Upper lobe of left lung (tissue), 6 donors: ENCODE measurements at regions not wholly inside any gene's neighbourhood (a gene's known extent, or its start where the extent isn't known, plus 50 kb on each side); places are given as distances from the start of the nearest gene placed in this dataset.
A peak's percentile ranks its signal among the peaks of the same experiment; 100 is the strongest.

Experiments
- ATAC-seq, 2 donors: fragments of 200-7000 bp; cut with Tn5 transposase; one replicate each; pipeline ENCODE4 v1.9.1; 2022; ENCODE audit warnings: mild to moderate bottlenecking in 2 of 2, moderate library complexity in 2 of 2; ENCODE audit not compliant: low FRiP score in 2 of 2
- DNase-seq, 2 donors: peaks; one replicate each; pipeline ENCODE4 v3.0.0-alpha.2; 2019 to 2020
- H3K27ac ChIP-seq, 4 donors: fragments of 200-600 bp; sonication (generic); one replicate each; pipeline ENCODE4 v1.5.1; 2016 to 2019
- H3K27me3 ChIP-seq, 4 donors: fragments of 200-600 bp; sonication (generic); one replicate each; pipeline ENCODE4 v1.5.1; 2017 to 2019
- H3K36me3 ChIP-seq, 4 donors: fragments of 200-600 bp; sonication (generic); one replicate each; pipeline ENCODE4 v1.5.1; 2016 to 2019
- H3K4me1 ChIP-seq, 4 donors: fragments of 200-600 bp; sonication (generic); one replicate each; pipeline ENCODE4 v1.5.1; 2018 to 2019
- H3K4me3 ChIP-seq, 4 donors: fragments of 200-600 bp; sonication (generic); one replicate each; pipeline ENCODE4 v1.5.1; 2017 to 2019; ENCODE audit warnings: mild to moderate bottlenecking in 2 of 4, moderate library complexity in 1 of 4
- H3K9me3 ChIP-seq, 4 donors: fragments of 200-600 bp; sonication (generic); one replicate each; pipeline ENCODE4 v1.5.1; 2018 to 2019
- EP300 ChIP-seq, 4 donors: sonication (generic); formaldehyde crosslinking; IDR thresholded peaks; one replicate each; pipeline ENCODE4 v1.5.1; 2017; ENCODE audit warnings: antibody characterized with exemption in 4 of 4, control low read depth in 2 of 4
- POLR2A ChIP-seq, 4 donors: fragments of 450-650 bp; IDR thresholded peaks; one replicate each; pipeline ENCODE4 v1.5.1; 2016 to 2017; ENCODE audit warnings: antibody characterized with exemption in 4 of 4, mild to moderate bottlenecking in 2 of 4
- POLR2AphosphoS5 ChIP-seq, 2 donors: sonication (generic); formaldehyde crosslinking; IDR thresholded peaks; one replicate each; pipeline ENCODE4 v1.5.1; 2017; ENCODE audit warnings: antibody characterized with exemption in 2 of 2
- WGBS, 2 donors: methylation state at CpG; one replicate each; pipeline ENCODE4 v1.1.5; 2017 to 2018; 5-methylcytosine and 5-hydroxymethylcytosine counted together
- TF ChIP-seq, protein P1 (sequence below), 6 experiments: fragments of 450-650 bp in 4 of 6; fragments of 200-600 bp in 2 of 6; sonication (generic) in 2 of 6; IDR thresholded peaks; one replicate each; pipeline ENCODE4 v1.5.1; 2016 to 2019; ENCODE audit warnings: antibody characterized with exemption in 6 of 6
- donor health status: DM: no; HTN: no; CAD: no; lungs with moderate emphysema.
- donor health status: DM: no; HTN: yes; CAD: no; lungs with severe emphysema.

GRCh38 chr5:71932655-71933338 lies 174.5 kb upstream of the MAP1B start:
- Histone ChIP-seq H3K27me3 (no peaks in the 10 kb centered on the region), H3K4me3 (no peak overlapping the region), H3K36me3 (no peaks in the 10 kb centered on the region), H3K4me1 (peaks cover 0 to 6% (median 0%) of the 10 kb centered on the region in 4 donors), H3K27ac (no peak overlapping the region), H3K9me3 (no peaks in the 10 kb centered on the region)
- 42 to 48% methylated on average over 8 of the region's 8 CpGs for WGBS, 2 donors
- peak; percentile 63 to 64 for ATAC-seq
- DNase-seq: peak in 1 of 2 donors; percentile 2
- TF ChIP-seq, protein P1, sequence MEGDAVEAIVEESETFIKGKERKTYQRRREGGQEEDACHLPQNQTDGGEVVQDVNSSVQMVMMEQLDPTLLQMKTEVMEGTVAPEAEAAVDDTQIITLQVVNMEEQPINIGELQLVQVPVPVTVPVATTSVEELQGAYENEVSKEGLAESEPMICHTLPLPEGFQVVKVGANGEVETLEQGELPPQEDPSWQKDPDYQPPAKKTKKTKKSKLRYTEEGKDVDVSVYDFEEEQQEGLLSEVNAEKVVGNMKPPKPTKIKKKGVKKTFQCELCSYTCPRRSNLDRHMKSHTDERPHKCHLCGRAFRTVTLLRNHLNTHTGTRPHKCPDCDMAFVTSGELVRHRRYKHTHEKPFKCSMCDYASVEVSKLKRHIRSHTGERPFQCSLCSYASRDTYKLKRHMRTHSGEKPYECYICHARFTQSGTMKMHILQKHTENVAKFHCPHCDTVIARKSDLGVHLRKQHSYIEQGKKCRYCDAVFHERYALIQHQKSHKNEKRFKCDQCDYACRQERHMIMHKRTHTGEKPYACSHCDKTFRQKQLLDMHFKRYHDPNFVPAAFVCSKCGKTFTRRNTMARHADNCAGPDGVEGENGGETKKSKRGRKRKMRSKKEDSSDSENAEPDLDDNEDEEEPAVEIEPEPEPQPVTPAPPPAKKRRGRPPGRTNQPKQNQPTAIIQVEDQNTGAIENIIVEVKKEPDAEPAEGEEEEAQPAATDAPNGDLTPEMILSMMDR (IDR thresholded peaks at IDR 0.05): peak in 1 of 6 experiments; percentile 25
- no peak for TF ChIP-seq POLR2AphosphoS5 (IDR thresholded peaks at IDR 0.05)

- Histone ChIP-seq H3K9me3 (no peaks in the 10 kb centered on the region), H3K4me1 (peaks cover 0 to 6% (median 0%) of the 10 kb centered on the region in 4 donors), H3K4me3 (no peak overlapping the region), H3K36me3 (no peaks in the 10 kb centered on the region), H3K27ac (no peak overlapping the region), H3K27me3 (no peaks in the 10 kb centered on the region)
- ATAC-seq: no peak
- no peak for DNase-seq
- 89 to 95% methylated on average over 1 of the region's 1 CpG for WGBS, 2 donors
- TF ChIP-seq EP300 (IDR thresholded peaks at IDR 0.05): no peak
- no peak for TF ChIP-seq POLR2AphosphoS5 (IDR thresholded peaks at IDR 0.05)
- TF ChIP-seq POLR2A (IDR thresholded peaks at IDR 0.05): no peak
- TF ChIP-seq, protein P1 (IDR thresholded peaks at IDR 0.05): no peak
These were observed 173.0 kb upstream of the MAP1B start for GRCh38 chr5:71934322-71934721.

DNA sequence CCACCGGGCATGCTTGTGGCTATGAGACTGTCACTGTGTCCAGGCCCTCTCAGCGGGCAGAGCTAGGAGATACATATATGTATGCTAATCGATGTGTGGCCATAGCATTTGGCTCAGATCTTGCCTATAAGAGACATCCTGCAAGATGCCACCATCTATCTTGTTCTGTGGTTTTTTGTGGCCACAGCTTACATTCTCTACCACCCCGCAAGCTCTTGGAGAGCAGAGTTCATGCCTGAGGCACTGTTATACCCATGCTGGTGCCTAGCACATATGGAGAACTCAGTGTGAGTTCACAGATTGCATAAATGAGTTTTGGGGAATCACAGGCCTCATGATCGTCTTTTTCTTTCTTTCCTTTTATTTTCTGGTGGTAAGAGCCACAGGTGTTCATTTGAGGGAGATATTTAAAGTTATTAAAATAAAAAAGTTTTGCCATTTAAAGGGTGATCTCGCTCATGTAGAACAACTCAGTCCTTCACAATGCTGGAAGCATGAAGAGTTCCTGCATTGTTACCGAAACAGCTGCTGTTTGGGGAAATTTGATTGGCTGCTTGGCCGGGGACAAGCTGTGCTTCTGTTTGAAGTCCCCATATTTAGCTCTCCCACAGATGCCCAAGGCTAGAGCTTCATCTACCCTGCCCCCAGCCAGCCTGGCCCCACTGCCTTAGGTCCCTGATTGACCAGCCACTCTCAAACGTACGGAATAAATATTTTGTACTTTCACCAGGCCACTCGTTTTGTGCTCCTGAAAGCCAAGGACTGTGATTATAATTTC lies 169.2 kb upstream of the MAP1B start:
- no peaks in the 10 kb centered on the region for H3K36me3 ChIP-seq
- no peaks in the 10 kb centered on the region for H3K4me1 ChIP-seq
- H3K9me3 ChIP-seq: no peaks in the 10 kb centered on the region
- WGBS, 2 donors: 82 to 86% methylated on average over 11 of the region's 11 CpGs
- DNase-seq (no peak), ATAC-seq (no peak)
- no peaks in the 10 kb centered on the region for H3K27me3 ChIP-seq
- no peak overlapping the region for H3K4me3 ChIP-seq
- no peak for TF ChIP-seq EP300 (IDR thresholded peaks at IDR 0.05)
- TF ChIP-seq POLR2A (IDR thresholded peaks at IDR 0.05): no peak
- TF ChIP-seq, protein P1 (IDR thresholded peaks at IDR 0.05): no peak
- TF ChIP-seq POLR2AphosphoS5 (IDR thresholded peaks at IDR 0.05): no peak
- no peak overlapping the region for H3K27ac ChIP-seq

GRCh38 chr5:71938895-71939294 lies 168.4 kb upstream of the MAP1B start:
- ATAC-seq: peak in 1 of 2 donors; percentile 46
- 49 to 51% methylated on average over 4 to 7 of the region's 7 CpGs for WGBS, 2 donors
- no peaks in the 10 kb centered on the region for H3K27me3 ChIP-seq

More at GRCh38 chr5:71938895-71939294, 168.4 kb upstream of the MAP1B start:
- H3K4me1 ChIP-seq: no peaks in the 10 kb centered on the region
- H3K27ac ChIP-seq: peak overlapping the region in 1 of 4 donors; percentile 39
- DNase-seq: peak; percentile 47 to 64
- TF ChIP-seq EP300 (IDR thresholded peaks at IDR 0.05): no peak
- TF ChIP-seq POLR2A (IDR thresholded peaks at IDR 0.05): no peak
- TF ChIP-seq POLR2AphosphoS5 (IDR thresholded peaks at IDR 0.05): no peak
- TF ChIP-seq, protein P1 (IDR thresholded peaks at IDR 0.05): no peak
- no peaks in the 10 kb centered on the region for H3K9me3 ChIP-seq
- H3K36me3 ChIP-seq: no peaks in the 10 kb centered on the region
- H3K4me3 ChIP-seq: no peak overlapping the region
